ENCODE measurements at regions not wholly inside any gene's neighbourhood (a gene's known extent, or its start where the extent isn't known, plus 50 kb on each side); places are given as distances from the start of the nearest gene placed in this dataset.

DNA sequence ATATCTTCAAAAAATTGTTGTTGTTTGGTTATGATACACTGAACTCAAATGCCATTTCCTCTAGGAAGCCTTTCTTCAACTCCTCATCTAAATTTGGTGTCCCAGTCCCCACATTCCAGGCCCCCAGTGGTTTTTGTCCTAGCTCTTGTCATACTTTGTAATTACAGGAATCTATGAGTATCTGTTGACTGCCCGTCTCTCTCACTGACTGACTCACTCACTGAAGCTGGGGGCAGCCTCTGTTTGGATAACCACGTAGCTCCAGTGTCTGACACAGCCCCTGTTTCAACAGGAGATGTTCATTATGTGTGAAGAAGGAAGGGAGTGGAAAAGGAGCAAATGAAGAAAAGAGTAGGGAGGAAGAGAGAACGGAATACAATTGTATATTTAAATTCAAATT, 284.1 kb upstream of the TENM3 start:
- H3K27ac ChIP-seq (replicated peaks in 1 of 4): no peak overlapping the region
- no peaks in the 10 kb centered on the region for H3K36me3 ChIP-seq
- intact Hi-C loops (cut with DNase I): no loop called here
- H3K9me3 ChIP-seq: no peaks in the 10 kb centered on the region
- no peak overlapping the region for H3K4me3 ChIP-seq
- WGBS: 69% methylated on average over 3 of the region's 3 CpGs
- DNase-seq (ENCODE audit: extremely low spot score): no peak
- TF ChIP-seq, protein P1, sequence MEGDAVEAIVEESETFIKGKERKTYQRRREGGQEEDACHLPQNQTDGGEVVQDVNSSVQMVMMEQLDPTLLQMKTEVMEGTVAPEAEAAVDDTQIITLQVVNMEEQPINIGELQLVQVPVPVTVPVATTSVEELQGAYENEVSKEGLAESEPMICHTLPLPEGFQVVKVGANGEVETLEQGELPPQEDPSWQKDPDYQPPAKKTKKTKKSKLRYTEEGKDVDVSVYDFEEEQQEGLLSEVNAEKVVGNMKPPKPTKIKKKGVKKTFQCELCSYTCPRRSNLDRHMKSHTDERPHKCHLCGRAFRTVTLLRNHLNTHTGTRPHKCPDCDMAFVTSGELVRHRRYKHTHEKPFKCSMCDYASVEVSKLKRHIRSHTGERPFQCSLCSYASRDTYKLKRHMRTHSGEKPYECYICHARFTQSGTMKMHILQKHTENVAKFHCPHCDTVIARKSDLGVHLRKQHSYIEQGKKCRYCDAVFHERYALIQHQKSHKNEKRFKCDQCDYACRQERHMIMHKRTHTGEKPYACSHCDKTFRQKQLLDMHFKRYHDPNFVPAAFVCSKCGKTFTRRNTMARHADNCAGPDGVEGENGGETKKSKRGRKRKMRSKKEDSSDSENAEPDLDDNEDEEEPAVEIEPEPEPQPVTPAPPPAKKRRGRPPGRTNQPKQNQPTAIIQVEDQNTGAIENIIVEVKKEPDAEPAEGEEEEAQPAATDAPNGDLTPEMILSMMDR (IDR thresholded peaks at IDR 0.05): no peak
- TF ChIP-seq POLR2AphosphoS5 (IDR thresholded peaks at IDR 0.05) (no peak), POLR2A (IDR thresholded peaks at IDR 0.05; ENCODE audit: low read depth) (no peak), EP300 (IDR thresholded peaks at IDR 0.05) (no peak)
- no peaks in the 10 kb centered on the region for H3K27me3 ChIP-seq
- peaks cover 0 to 13% (median 12%) of the 10 kb centered on the region in 4 donors for H3K4me1 ChIP-seq

DNA sequence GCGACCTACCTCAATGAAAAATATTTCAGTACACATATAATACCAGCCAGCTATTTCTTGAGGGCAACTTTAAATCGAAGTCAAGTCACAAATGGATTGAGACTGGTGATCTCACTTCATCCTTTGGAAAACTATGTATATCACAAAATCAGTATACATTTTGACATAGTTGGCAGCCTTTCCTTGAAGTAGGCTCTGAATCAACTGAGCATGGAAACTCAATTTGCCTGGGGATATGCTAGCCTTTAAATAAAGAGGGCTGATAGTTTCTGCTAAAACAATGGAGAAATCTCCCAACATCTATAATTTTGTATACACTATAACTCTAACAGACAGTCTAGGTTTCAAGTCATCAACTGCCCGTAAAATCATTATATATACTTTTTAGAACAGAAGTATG, 282.8 kb upstream of the TENM3 start:
- H3K4me3 ChIP-seq: no peak overlapping the region
- H3K27me3 ChIP-seq: no peaks in the 10 kb centered on the region
- no peaks in the 10 kb centered on the region for H3K36me3 ChIP-seq
- DNase-seq (ENCODE audit: extremely low spot score): no peak
- H3K27ac ChIP-seq (replicated peaks in 1 of 4): no peak overlapping the region
- no peaks in the 10 kb centered on the region for H3K9me3 ChIP-seq
- WGBS: 92% methylated on average over 3 of the region's 3 CpGs
- no peak for TF ChIP-seq POLR2AphosphoS5 (IDR thresholded peaks at IDR 0.05)
- H3K4me1 ChIP-seq: peaks cover 0 to 13% (median 12%) of the 10 kb centered on the region in 4 donors
- intact Hi-C loops (cut with DNase I): no loop called here

DNA sequence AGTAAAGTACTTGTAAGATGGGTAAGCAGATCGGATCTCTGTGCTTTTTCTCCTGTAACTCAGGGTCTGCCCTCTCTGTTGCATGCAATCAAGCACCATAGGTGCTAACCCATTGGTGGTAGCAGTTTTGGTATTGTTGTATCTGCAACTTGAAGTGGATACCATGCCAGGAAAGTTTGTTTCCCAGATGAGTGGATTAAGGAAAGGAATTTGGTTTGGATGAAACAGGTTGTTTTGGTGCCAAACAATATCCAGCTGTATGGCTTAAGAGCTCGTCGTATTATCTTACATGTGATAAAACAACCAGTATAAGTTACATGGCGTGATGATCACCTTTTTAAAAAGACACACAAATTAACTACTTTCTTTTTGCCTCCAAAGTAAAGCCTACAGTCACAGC, 280.9 kb upstream of the TENM3 start:
- 63% methylated on average over 4 of the region's 4 CpGs for WGBS
- no peak overlapping the region for H3K27ac ChIP-seq (replicated peaks in 1 of 4)
- no peaks in the 10 kb centered on the region for H3K36me3 ChIP-seq
- peaks cover 0 to 4% (median 3%) of the 10 kb centered on the region in 4 donors for H3K4me1 ChIP-seq
- TF ChIP-seq POLR2A (IDR thresholded peaks at IDR 0.05; ENCODE audit: low read depth) (no peak), POLR2AphosphoS5 (IDR thresholded peaks at IDR 0.05) (no peak), EP300 (IDR thresholded peaks at IDR 0.05) (no peak)
- TF ChIP-seq, protein P1 (IDR thresholded peaks at IDR 0.05): no peak
- H3K9me3 ChIP-seq: no peaks in the 10 kb centered on the region
- no peak for DNase-seq (ENCODE audit: extremely low spot score)
- H3K27me3 ChIP-seq: no peaks in the 10 kb centered on the region
- intact Hi-C loops (cut with DNase I): no loop called here
- H3K4me3 ChIP-seq: no peak overlapping the region

DNA sequence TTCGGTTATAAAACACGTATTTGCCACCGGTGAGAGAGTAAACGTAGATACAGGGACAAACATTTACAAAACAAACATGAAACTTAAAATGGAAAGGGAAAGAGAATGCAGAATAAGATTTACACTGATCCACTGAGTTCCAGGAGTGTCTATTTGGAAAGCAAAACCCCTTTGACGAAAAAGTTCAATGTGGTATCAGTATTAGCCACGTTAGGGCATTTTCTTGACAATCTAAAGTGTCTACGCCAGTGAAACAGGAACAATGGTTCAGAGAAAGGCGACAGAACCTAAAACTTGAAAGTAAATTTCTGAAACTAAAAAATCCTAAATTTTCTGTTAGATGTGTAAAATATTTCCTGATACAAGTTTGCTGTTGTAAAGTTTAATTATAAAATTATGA, 278.5 kb upstream of the TENM3 start:
- Histone ChIP-seq H3K4me3 (no peak overlapping the region), H3K9me3 (no peaks in the 10 kb centered on the region), H3K27me3 (no peaks in the 10 kb centered on the region), H3K36me3 (no peaks in the 10 kb centered on the region), H3K4me1 (no peaks in the 10 kb centered on the region), H3K27ac (replicated peaks in 1 of 4) (no peak overlapping the region)
- TF ChIP-seq EP300 (IDR thresholded peaks at IDR 0.05) (no peak), POLR2AphosphoS5 (IDR thresholded peaks at IDR 0.05) (no peak), POLR2A (IDR thresholded peaks at IDR 0.05; ENCODE audit: low read depth) (no peak)
- TF ChIP-seq, protein P1 (IDR thresholded peaks at IDR 0.05): no peak
- 92% methylated on average over 8 of the region's 8 CpGs for WGBS
- DNase-seq (ENCODE audit: extremely low spot score): no peak
- intact Hi-C loops (cut with DNase I): no loop called here

DNA sequence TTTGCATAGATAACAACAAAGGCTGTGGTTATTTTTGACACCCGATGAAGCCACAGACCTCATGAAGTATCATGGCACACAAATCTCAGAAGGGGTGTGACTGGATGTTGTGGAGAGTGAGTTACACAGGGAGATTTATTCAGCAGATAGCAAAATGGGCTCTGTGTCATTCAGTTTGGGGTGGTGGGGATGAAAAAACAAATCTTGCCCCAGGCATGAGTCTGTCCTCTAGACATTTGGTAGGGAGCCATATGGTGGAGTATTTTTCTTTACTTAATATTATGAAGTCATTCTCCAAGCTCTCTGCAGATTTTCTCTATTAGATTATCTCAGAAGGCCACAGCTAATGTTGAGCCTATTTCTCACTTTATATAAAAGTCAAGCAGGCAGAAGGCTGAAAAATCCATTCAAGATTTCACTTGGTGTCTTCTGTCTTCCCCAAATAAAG, 277.1 kb upstream of the TENM3 start:
- 73% methylated on average over 1 of the region's 1 CpG for WGBS
- Histone ChIP-seq H3K4me1 (no peaks in the 10 kb centered on the region), H3K9me3 (no peaks in the 10 kb centered on the region), H3K36me3 (no peaks in the 10 kb centered on the region), H3K27ac (replicated peaks in 1 of 4) (no peak overlapping the region), H3K4me3 (no peak overlapping the region), H3K27me3 (no peaks in the 10 kb centered on the region)
- DNase-seq (ENCODE audit: extremely low spot score): no peak
- intact Hi-C loops (cut with DNase I): no loop called here
- no peak for TF ChIP-seq POLR2AphosphoS5 (IDR thresholded peaks at IDR 0.05)
- no peak for TF ChIP-seq POLR2A (IDR thresholded peaks at IDR 0.05; ENCODE audit: low read depth)
- TF ChIP-seq, protein P1 (IDR thresholded peaks at IDR 0.05): no peak
- TF ChIP-seq EP300 (IDR thresholded peaks at IDR 0.05): no peak

Measured in esophagus muscularis mucosa (tissue), 4 donors.